Coronary artery (tissue), 2 donors: ENCODE measurements at regions not wholly inside any gene's neighbourhood (a gene's known extent, or its start where the extent isn't known, plus 50 kb on each side); places are given as distances from the start of the nearest gene placed in this dataset.

Source experiments
- DNase-seq: peaks from one replicate; pipeline ENCODE4 v3.0.0-alpha.2; 2017; ENCODE audit warnings: low spot score
- H3K27ac ChIP-seq, 2 donors: fragments of 200-600 bp; sonication (generic); one replicate each; pipeline ENCODE4 v1.5.1; 2016 to 2019
- H3K4me3 ChIP-seq: fragments of 200-600 bp; sonication (generic); 2 replicates; pipeline ENCODE4 v1.5.1; 2016; ENCODE audit warnings: mild to moderate bottlenecking, moderate library complexity
- TF ChIP-seq, protein P1 (sequence below): fragments of 200-600 bp; sonication (generic); IDR thresholded peaks from one replicate; pipeline ENCODE4 v1.5.1; 2019; ENCODE audit warnings: antibody characterized with exemption

DNA sequence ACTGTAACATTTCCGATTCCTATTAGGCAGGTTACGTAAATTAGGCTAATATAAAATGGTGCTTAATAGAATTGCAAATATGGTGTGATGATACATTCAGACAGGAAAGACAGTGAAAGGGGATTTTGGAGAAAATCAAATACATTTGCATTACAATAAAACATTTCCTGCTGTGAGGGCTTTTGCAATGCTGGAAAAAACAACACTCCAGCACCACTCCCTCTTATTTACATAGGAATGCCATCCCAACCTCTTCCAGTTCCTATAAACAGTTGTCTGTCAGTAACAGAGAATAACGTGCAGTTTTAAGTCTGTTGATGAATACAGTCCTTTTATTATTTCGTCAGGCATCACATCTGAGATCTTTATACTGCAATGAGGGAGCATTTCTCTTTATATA is 298.8 kb upstream of the FANCL start:
- TF ChIP-seq, protein P1, sequence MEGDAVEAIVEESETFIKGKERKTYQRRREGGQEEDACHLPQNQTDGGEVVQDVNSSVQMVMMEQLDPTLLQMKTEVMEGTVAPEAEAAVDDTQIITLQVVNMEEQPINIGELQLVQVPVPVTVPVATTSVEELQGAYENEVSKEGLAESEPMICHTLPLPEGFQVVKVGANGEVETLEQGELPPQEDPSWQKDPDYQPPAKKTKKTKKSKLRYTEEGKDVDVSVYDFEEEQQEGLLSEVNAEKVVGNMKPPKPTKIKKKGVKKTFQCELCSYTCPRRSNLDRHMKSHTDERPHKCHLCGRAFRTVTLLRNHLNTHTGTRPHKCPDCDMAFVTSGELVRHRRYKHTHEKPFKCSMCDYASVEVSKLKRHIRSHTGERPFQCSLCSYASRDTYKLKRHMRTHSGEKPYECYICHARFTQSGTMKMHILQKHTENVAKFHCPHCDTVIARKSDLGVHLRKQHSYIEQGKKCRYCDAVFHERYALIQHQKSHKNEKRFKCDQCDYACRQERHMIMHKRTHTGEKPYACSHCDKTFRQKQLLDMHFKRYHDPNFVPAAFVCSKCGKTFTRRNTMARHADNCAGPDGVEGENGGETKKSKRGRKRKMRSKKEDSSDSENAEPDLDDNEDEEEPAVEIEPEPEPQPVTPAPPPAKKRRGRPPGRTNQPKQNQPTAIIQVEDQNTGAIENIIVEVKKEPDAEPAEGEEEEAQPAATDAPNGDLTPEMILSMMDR = no peak
- no peak overlapping the region for H3K4me3 ChIP-seq
- no peak overlapping the region for H3K27ac ChIP-seq
- DNase-seq = no peak

GRCh38 chr2:58535990-58536389 is 294.9 kb upstream of the FANCL start:
- H3K27ac ChIP-seq = no peak overlapping the region
- TF ChIP-seq, protein P1 = no peak
- no peak overlapping the region for H3K4me3 ChIP-seq
- DNase-seq = no peak

- no peak for DNase-seq
- Histone ChIP-seq H3K27ac (no peak overlapping the region), H3K4me3 (no peak overlapping the region)
- TF ChIP-seq, protein P1 = no peak
Measured at GRCh38 chr2:58535182-58535581, 294.1 kb upstream of the FANCL start.

- no peak overlapping the region for H3K4me3 ChIP-seq
- TF ChIP-seq, protein P1 = no peak
- DNase-seq = no peak
Measured at GRCh38 chr2:58533376-58533775, 292.3 kb upstream of the FANCL start.

DNA sequence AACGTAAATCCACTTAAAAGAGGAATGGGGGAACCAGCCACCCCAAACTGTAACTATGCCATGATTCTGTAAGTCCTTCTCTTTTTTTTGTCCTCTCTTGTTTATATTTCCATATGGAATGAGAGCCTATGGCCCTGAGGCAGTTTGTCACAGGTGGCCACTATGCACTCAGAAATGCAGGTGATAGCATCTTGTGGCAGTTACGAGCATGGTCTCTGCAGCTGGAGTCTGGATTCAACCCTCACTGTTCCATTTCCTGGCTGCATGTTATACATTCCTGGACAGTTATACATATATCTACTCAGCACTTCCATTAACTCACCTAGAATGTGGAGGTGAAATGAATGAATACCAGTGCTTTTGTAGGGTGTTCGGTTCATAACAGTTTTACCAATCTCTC is 291.5 kb upstream of the FANCL start:
- DNase-seq = no peak
- H3K4me3 ChIP-seq = no peak overlapping the region
- no peak overlapping the region for H3K27ac ChIP-seq
- TF ChIP-seq, protein P1 = no peak

More at GRCh38 chr2:58533376-58533775, 292.3 kb upstream of the FANCL start:
- no peak overlapping the region for H3K27ac ChIP-seq

GRCh38 chr2:58527647-58528046 is 286.5 kb upstream of the FANCL start:
- Histone ChIP-seq H3K4me3 (no peak overlapping the region), H3K27ac (no peak overlapping the region)
- DNase-seq = no peak
- TF ChIP-seq, protein P1 = no peak

DNA sequence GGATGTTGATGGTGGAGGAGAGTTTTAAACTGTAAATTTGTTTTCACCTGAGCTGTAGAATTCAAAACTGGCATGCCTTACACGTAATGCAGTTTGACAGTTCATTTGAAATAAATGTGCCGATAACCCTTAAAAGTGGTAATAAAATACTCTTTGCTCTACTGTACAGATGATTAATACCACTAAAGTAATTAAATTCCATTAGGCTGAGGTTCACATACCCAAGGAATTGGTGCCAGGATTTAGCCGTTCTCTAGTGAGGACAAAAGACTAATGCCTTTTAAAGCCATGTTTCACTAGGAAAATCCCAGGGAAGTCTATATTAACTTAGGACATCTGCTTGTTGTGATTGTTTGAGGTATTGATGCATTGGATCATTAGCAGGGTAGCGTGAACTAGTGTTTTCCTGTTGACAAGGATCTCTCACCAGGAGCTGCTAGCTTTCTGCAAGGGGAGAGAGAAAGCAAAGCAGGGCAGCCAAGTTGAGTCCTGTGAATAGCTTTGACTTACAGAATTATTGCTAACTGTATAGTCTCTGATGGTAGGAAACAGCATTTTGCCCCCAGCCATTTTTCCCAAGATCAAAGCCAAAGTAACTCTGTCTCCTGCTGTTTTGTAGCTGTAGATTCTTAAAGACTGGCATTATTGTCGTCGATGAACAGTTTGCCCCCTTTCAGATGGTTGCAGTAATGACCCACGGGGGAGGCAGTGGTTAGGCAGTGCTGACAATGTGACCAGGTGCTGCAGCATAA is 280.9 kb upstream of the FANCL start:
- no peak overlapping the region for H3K4me3 ChIP-seq
- DNase-seq = no peak
- TF ChIP-seq, protein P1 = no peak
- H3K27ac ChIP-seq = no peak overlapping the region
